SH-SY5Y (cell line): ENCODE measurements at regions not wholly inside any gene's neighbourhood (a gene's known extent, or its start where the extent isn't known, plus 50 kb on each side); places are given as distances from the start of the nearest gene placed in this dataset.

Source experiments
- GATA2 ChIP-seq: IDR thresholded peaks from 2 replicates; pipeline ENCODE4 v1.6.1; 2011; ENCODE audit warnings: mild to moderate bottlenecking, low read depth, low read length
- GATA3 ChIP-seq: IDR thresholded peaks from 2 replicates; pipeline ENCODE4 v1.6.1; 2011; ENCODE audit warnings: low read depth, mild to moderate bottlenecking, low read length, moderate library complexity

DNA sequence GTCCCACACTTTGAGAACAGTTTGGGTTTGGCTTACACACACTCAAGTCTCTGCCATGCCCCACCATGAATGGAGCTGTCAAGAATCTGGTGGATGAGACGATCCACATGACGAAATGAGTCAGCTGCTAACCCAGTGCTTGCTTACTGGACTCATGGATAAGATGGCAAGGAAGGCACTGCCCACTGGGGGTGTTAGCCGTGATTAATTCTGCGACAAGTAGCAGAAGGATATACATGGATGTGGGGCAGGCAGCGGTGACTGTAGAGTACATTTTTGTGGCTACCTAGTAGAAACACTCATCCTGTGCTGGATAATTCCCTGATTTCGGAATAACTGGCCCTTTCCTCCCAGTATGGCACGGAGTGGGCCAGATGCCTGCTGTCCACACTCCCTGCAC is 77.5 kb downstream of the SPATA31C2 start:
- no peak for TF ChIP-seq GATA2
- no peak for TF ChIP-seq GATA3
